GM18519 (cell line): ENCODE measurements at regions not wholly inside any gene's neighbourhood (a gene's known extent, or its start where the extent isn't known, plus 50 kb on each side); places are given as distances from the start of the nearest gene placed in this dataset.

ENCODE experiments used
- ATAC-seq: cut with Tn5 transposase; IDR thresholded peaks from one replicate; pipeline ENCODE4 v1.9.1; 2021; ENCODE audit warnings: mild to moderate bottlenecking, moderate library complexity; ENCODE audit not compliant: unreplicated experiment, low FRiP score

DNA sequence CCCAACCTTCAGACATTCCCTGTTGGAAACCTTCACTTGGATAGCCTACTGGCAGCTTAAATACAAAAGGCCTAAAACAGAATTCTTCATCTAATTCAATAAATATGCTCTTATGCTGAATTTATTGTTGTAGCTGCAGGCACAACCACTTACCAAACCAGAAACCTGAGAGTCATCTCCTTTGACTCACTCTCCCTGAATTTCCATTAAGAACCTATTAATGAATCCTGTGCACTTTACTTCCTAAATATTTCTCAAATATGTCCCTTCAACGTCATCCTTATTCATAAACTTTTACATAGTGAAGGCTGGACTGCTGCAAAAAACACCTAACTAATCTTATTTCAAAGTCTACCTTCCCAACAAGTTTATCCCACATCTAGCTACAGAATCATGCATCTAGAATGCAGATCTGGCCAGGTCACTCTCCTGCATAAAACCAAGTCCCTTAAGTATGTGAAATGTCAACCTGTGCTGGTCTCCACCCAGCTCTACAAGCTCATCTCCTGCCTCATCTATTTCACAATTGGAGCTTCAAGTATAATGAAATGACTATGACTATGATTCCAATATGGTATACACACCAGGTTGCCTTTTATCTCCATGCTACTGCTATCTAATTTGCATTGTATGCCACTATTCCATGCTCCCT, 354.2 kb downstream of the ZEB2 start:
- no peak for ATAC-seq

- ATAC-seq = no peak
Measured at GRCh38 chr2:144163592-144163991, 356.3 kb downstream of the ZEB2 start.

GRCh38 chr2:144162652-144163051, 357.3 kb downstream of the ZEB2 start:
- no peak for ATAC-seq

- ATAC-seq = no peak
Measured at GRCh38 chr2:144161061-144161460, 358.9 kb downstream of the ZEB2 start.

GRCh38 chr2:144159240-144159639, 360.7 kb downstream of the ZEB2 start:
- no peak for ATAC-seq

DNA sequence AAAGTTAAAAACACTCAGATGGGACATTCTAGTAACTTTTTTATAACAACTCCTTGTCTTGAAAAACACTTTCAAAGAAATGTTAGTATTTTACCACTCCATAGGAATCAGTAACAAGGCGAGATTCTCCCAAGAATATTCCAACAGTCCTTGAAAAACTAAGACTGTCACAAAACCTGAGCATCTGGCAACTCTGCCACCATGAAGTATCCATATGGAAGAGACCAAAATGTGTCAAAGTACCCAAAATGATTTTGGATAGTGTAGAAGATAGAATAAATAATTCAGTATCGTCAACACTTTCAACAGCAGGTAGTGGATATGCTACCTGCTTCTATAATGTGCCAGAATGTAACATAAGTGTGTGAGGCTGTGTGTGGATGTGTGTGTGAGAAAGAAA, 361.8 kb downstream of the ZEB2 start:
- no peak for ATAC-seq

GRCh38 chr2:144156736-144157640, 362.9 kb downstream of the ZEB2 start:
- ATAC-seq = no peak

DNA sequence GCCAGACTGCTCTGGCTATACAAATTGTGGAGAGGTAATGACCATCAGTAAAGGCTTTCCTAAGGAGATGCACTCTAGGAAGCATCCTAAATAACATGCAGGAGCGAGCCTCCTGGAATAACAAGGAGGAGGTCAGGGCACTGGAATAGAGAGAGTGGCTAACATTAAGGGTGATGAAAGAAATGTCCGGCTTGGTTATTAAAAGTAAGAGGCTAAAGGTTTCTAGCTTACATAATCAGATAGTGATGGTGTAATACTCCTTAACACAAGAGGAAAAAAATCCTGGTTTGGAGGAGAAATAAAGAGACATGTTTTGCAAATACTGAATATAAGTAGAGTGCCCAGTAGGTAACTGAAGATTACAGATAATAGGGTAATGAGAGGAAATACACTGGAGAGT, 365.7 kb downstream of the ZEB2 start:
- no peak for ATAC-seq

- no peak for ATAC-seq
Measured at GRCh38 chr2:144152817-144153271, 367.1 kb downstream of the ZEB2 start.

DNA sequence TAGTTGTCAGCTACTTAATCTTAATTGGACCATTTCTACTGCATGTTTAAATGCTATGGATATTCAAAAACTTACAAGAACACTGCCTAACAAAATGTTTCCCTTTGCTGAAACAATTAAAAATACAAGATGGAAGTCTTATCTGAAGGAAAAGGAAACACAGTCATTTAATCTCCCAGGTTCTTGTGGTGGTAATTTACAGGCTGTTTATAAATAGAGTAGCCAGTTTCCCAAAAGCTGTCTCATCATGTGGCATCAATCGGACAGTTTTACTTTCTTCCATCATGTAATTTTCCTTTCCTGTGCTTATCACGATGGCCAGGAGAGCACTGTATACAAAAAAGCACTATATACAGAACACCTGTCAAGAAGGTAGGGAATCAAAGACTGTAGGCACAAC, 368.1 kb downstream of the ZEB2 start:
- ATAC-seq = no peak

GRCh38 chr2:144151405-144151804, 368.5 kb downstream of the ZEB2 start:
- ATAC-seq = no peak

GRCh38 chr2:144147356-144147755, 372.6 kb downstream of the ZEB2 start:
- ATAC-seq = no peak

DNA sequence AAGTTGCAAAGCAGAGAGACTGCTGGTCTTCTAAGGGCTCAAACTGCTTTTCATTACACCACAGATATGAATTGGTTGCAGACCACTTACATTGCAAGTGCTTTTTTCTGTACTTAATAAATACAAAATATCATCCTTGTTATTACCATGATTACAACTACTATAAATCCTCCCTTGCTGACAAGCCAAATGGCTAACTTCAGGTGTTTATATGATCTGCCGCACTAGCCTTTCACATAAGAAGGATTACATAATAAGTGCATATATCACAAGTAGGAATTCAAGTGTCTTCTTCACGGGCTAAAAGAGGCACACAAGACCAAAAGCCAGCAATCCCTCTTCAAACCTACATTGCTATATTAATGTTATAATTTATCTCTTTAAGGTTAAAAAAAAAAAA, 373.0 kb downstream of the ZEB2 start:
- ATAC-seq = no peak

DNA sequence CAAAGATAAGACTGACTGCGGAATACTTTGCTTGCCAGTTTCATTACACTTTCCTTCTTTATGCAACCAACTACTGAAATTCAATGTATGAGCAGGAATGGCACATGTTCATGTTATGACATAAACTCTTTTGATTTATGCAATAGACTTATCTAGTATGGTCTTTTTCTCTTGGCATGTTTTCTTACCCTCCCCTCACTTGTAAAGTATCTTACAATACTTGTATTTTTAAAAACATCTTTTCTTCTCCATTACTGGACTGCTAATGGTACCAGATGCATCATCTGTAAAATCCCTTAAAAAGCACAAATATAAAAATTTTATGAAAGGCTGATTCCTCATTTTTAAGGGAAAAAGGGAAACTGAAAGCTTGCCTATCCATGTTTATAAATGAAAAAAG, 373.8 kb downstream of the ZEB2 start:
- no peak for ATAC-seq

DNA sequence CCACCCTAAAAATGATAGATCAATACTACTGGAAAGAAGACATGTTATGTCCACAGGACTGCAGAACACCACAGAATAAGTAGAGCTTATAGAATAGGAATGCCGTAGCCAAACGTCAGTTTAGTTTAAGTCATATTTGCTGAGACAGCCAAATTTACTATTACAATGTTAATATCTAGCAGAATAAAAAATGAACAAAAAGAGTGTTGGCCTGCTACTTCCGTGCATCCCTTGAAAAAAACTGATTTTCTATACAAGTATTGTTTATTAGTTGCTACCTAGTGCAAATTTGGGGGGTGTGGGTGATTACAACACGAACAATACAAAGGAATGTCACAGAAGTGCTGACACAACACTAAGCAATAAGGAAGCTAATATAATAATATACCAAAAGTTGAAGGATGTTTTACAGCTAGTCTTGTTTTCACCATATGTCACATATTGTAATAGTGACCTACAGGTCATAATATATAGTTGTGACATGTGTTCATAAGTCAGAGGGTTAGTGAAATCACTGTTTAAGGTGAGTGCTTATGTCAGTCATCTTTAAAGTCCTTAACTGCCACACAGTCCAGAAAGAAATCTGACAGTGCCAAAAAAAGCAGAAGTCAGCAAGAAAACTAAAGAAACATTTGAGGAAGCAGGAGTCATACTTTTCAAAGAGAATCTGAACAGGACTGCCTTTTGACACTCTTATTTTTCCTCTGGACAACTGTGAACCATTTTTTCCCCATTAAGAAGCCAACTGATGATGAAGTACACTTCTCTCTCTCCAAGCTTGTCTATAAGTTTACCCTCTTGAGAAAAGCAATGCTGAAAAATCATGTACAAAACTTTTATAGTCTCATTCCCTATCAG, 376.4 kb downstream of the ZEB2 start:
- ATAC-seq = no peak

DNA sequence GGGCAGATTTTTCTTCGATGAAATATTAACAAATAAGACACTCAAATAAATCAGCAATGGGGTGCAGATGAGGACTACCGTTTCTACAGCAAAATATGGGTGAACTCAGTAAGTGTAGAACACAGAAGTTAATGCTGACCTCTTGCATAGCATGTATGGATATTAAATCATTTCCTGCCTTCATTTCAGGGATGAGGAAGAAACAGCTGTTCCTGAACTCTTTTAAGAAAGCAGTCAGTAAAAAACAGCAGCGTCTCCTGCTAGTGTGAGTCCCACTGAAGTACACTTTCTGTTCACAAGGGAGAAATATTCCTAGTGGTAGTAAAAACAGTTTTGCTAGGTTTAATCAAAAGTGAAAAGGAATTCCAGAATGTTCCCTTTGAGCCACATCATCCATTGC, 379.0 kb downstream of the ZEB2 start:
- ATAC-seq = no peak

- no peak for ATAC-seq
Measured at GRCh38 chr2:144137705-144138428, 382.1 kb downstream of the ZEB2 start.

GRCh38 chr2:144137272-144137671, 382.6 kb downstream of the ZEB2 start:
- no peak for ATAC-seq

GRCh38 chr2:144136297-144137010, 383.5 kb downstream of the ZEB2 start:
- no peak for ATAC-seq
